Upper lobe of right lung (tissue), 1 donor: ENCODE measurements at regions not wholly inside any gene's neighbourhood (a gene's known extent, or its start where the extent isn't known, plus 50 kb on each side); places are given as distances from the start of the nearest gene placed in this dataset.
A peak's percentile ranks its signal among the peaks of the same experiment; 100 is the strongest.

Experiments
- ATAC-seq: fragments of 200-7000 bp; cut with Tn5 transposase; one replicate; pipeline ENCODE4 v1.9.1; 2020; ENCODE audit warnings: mild to moderate bottlenecking, moderate library complexity
- DNase-seq: peaks from one replicate; pipeline ENCODE4 v3.0.0-alpha.2; 2020
- H3K27ac ChIP-seq: fragments of 200-600 bp; one replicate; pipeline ENCODE4 v1.8.0; 2022
- H3K27me3 ChIP-seq: fragments of 200-600 bp; one replicate; pipeline ENCODE4 v1.8.0; 2022; ENCODE audit warnings: mild to moderate bottlenecking
- H3K36me3 ChIP-seq: fragments of 200-600 bp; one replicate; pipeline ENCODE4 v1.8.0; 2022
- H3K4me1 ChIP-seq: fragments of 200-600 bp; one replicate; pipeline ENCODE4 v1.8.0; 2022
- H3K4me3 ChIP-seq: fragments of 200-600 bp; one replicate; pipeline ENCODE4 v1.8.0; 2022; ENCODE audit warnings: mild to moderate bottlenecking
- H3K9me3 ChIP-seq: fragments of 200-600 bp; one replicate; pipeline ENCODE4 v1.8.0; 2022
- CTCF ChIP-seq: fragments of 200-600 bp; IDR thresholded peaks from one replicate; pipeline ENCODE4 v1.8.0; 2022; ENCODE audit warnings: antibody characterized with exemption
- intact Hi-C: fragments of 100-400 bp; cut with DNase I; formaldehyde crosslinking; loops from one replicate; pipeline ENCODE4 v1.11.0; 2022
- donor health status: DM: no; HTN: yes; CAD: no; lungs with severe emphysema.

DNA sequence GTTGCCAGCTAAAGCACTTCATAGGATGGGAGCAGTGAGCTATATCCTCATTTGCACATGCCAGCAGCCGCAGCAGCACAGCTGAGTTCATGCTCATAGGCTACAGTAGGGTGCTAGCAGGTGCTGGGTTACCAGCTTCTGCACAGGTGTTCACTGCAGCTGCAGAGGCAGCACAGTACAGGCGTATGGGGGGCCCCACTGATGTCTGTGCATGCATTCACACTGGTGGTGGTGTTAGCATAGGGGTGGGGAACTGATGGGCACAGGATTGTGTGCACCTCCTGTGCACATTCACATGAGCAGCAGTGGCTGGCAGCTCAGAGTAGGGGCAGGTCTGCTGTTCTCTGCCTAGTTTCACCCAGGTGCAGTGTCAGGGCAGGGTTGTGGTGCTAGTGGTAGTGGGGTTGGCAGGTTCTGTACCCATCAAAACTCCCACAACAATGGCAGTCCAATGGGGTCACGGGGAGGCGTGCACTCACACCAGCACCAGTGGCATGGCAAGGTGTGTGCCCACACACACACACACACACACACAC is 58.9 kb upstream of the IRAK1BP1 start:
- Histone ChIP-seq H3K27me3 (no peaks in the 10 kb centered on the region), H3K36me3 (no peaks in the 10 kb centered on the region), H3K9me3 (peaks cover 6% of the 10 kb centered on the region), H3K4me1 (no peaks in the 10 kb centered on the region), H3K27ac (no peak overlapping the region), H3K4me3 (no peak overlapping the region)
- intact Hi-C loops = no loop called here
- DNase-seq (no peak), ATAC-seq (peak; percentile 21)
- TF ChIP-seq CTCF = no peak

GRCh38 chr6:78808933-78809332 is 58.4 kb upstream of the IRAK1BP1 start:
- DNase-seq = no peak
- no peak overlapping the region for H3K27ac ChIP-seq
- intact Hi-C loops = no loop called here
- H3K27me3 ChIP-seq = no peaks in the 10 kb centered on the region
- no peak for TF ChIP-seq CTCF
- no peaks in the 10 kb centered on the region for H3K4me1 ChIP-seq
- H3K4me3 ChIP-seq = no peak overlapping the region
- peak; percentile 31 for ATAC-seq
- H3K9me3 ChIP-seq = peaks cover 1% of the 10 kb centered on the region
- H3K36me3 ChIP-seq = no peaks in the 10 kb centered on the region

- no peaks in the 10 kb centered on the region for H3K4me1 ChIP-seq
- no peaks in the 10 kb centered on the region for H3K9me3 ChIP-seq
- H3K27ac ChIP-seq = no peak overlapping the region
- H3K27me3 ChIP-seq = no peaks in the 10 kb centered on the region
- H3K4me3 ChIP-seq = no peak overlapping the region
- ATAC-seq = peak; percentile 57
- intact Hi-C loops = no loop called here
- H3K36me3 ChIP-seq = no peaks in the 10 kb centered on the region
- no peak for DNase-seq
- TF ChIP-seq CTCF = peak; percentile 18
These were observed 57.2 kb upstream of the IRAK1BP1 start for GRCh38 chr6:78810146-78810545.

DNA sequence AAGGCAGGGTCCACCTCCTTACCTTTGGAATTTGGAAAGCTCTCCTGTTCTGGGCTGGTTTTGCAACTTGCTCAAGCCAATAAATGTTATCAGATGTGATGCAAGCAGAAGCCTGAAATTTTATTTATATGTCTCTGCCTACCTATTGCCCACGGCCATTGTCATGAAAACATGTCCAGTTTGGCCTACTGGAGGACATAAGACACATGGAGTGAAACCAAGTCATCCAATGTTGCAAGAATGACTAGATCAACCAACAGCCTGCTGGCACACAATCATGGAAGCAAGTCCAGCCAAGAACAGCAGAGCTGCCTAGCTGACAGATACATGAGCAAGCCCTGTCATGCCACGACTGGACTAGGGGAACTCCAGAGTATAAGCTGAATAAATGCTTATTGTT is 56.7 kb upstream of the IRAK1BP1 start:
- no peaks in the 10 kb centered on the region for H3K4me1 ChIP-seq
- TF ChIP-seq CTCF = no peak
- no peak overlapping the region for H3K27ac ChIP-seq
- no peak for ATAC-seq
- no peak overlapping the region for H3K4me3 ChIP-seq
- no peaks in the 10 kb centered on the region for H3K27me3 ChIP-seq
- no peak for DNase-seq
- H3K36me3 ChIP-seq = no peaks in the 10 kb centered on the region
- intact Hi-C loops = no loop called here
- no peaks in the 10 kb centered on the region for H3K9me3 ChIP-seq
